HEK293 (cell line): ENCODE measurements at regions not wholly inside any gene's neighbourhood (a gene's known extent, or its start where the extent isn't known, plus 50 kb on each side); places are given as distances from the start of the nearest gene placed in this dataset.

Experiments
- CTCF ChIA-PET: fragments of 350-600 bp; formaldehyde crosslinking; extraction: SDS; loops from one replicate; lab custom pipeline; 2021; ENCODE audit warnings: antibody characterized with exemption; lab: Yijun Ruan, JAX
- POLR2A ChIA-PET: fragments of 300-600 bp; formaldehyde crosslinking; extraction: SDS; loops from one replicate; lab custom pipeline; 2020; ENCODE audit warnings: antibody characterized with exemption, inconsistent platforms; lab: Yijun Ruan, JAX
- H3K27ac ChIP-seq: fragments of 200-500 bp; sonication (Bioruptor generic); 2 replicates; pipeline ENCODE4 v1.5.1; 2014; ENCODE audit warnings: low read depth, low read length, control low read depth, inconsistent platforms; ENCODE audit errors: extremely low read depth
- H3K36me3 ChIP-seq, 2 experiments: fragments of 200-500 bp in 1 of 2; sonication (Bioruptor generic) in 1 of 2; 1 replicate in 1 of 2; 2 replicates in 1 of 2; pipeline ENCODE4 v1.5.1; 2014 to 2017; ENCODE audit warnings: inconsistent platforms in 2 of 2, low read length in 2 of 2; ENCODE audit not compliant: control insufficient read depth in 2 of 2, insufficient read depth in 1 of 2
- H3K4me1 ChIP-seq: fragments of 200-500 bp; sonication (Bioruptor generic); 2 replicates; pipeline ENCODE4 v1.5.1; 2014; ENCODE audit warnings: mild to moderate bottlenecking, low read length, inconsistent platforms; ENCODE audit not compliant: control insufficient read depth, insufficient read depth
- H3K4me3 ChIP-seq: 2 replicates; pipeline ENCODE4 v1.5.1; 2011; ENCODE audit warnings: low read depth, mild to moderate bottlenecking, control low read depth, low read length, moderate library complexity
- H3K9me3 ChIP-seq: fragments of 200-500 bp; sonication (Bioruptor generic); 2 replicates; pipeline ENCODE4 v1.5.1; 2014; ENCODE audit warnings: low read depth, low read length, inconsistent platforms; ENCODE audit not compliant: control insufficient read depth, insufficient read depth
- FEZF1 ChIP-seq: fragments of 450-650 bp; formaldehyde crosslinking; IDR thresholded peaks from 2 replicates; pipeline ENCODE4 v1.5.1; 2016; ENCODE audit warnings: missing biosample characterization, missing genetic modification characterization
- HOXA7 ChIP-seq: sonication (generic); formaldehyde crosslinking; IDR thresholded peaks from 2 replicates; pipeline ENCODE4 v1.8.1; 2022; ENCODE audit warnings: missing genetic modification reagents, borderline replicate concordance
- REPIN1 ChIP-seq: fragments of 450-650 bp; formaldehyde crosslinking; IDR thresholded peaks from 2 replicates; pipeline ENCODE4 v1.5.1; 2017; ENCODE audit warnings: missing biosample characterization, missing genetic modification characterization, low read depth
- TRIM28 ChIP-seq: IDR thresholded peaks from 2 replicates; pipeline ENCODE4 v1.6.1; 2011; ENCODE audit warnings: low read length, control low read depth, borderline replicate concordance
- ZNF114 ChIP-seq: fragments of 450-650 bp; formaldehyde crosslinking; IDR thresholded peaks from 2 replicates; pipeline ENCODE4 v1.5.0; 2017; ENCODE audit warnings: missing biosample characterization, missing genetic modification characterization
- ZNF169 ChIP-seq: fragments of 450-650 bp; formaldehyde crosslinking; IDR thresholded peaks from 2 replicates; pipeline ENCODE4 v1.5.1; 2016; ENCODE audit warnings: missing biosample characterization, missing genetic modification characterization
- ZNF175 ChIP-seq: fragments of 450-650 bp; formaldehyde crosslinking; IDR thresholded peaks from 2 replicates; pipeline ENCODE4 v1.5.1; 2016; ENCODE audit warnings: missing biosample characterization, missing genetic modification characterization
- ZNF302 ChIP-seq: fragments of 450-650 bp; formaldehyde crosslinking; IDR thresholded peaks from 2 replicates; pipeline ENCODE4 v1.5.1; 2016; ENCODE audit warnings: missing biosample characterization, missing genetic modification characterization, low read depth
- ZNF335 ChIP-seq: fragments of 450-650 bp; formaldehyde crosslinking; conservative IDR thresholded peaks from 2 replicates; pipeline ENCODE4 v1.5.1; 2016; ENCODE audit warnings: missing biosample characterization, missing genetic modification characterization
- ZNF350 ChIP-seq: fragments of 450-650 bp; formaldehyde crosslinking; IDR thresholded peaks from 2 replicates; pipeline ENCODE4 v1.5.0; 2017; ENCODE audit warnings: missing biosample characterization, mild to moderate bottlenecking, missing genetic modification characterization
- ZNF37A ChIP-seq: fragments of 450-650 bp; IDR thresholded peaks from 2 replicates; pipeline ENCODE4 v1.5.1; 2018; ENCODE audit warnings: missing biosample characterization, missing genetic modification characterization
- ZNF404 ChIP-seq: fragments of 450-650 bp; formaldehyde crosslinking; IDR thresholded peaks from 2 replicates; pipeline ENCODE4 v1.5.1; 2017; ENCODE audit warnings: missing biosample characterization, missing genetic modification characterization
- ZNF501 ChIP-seq: fragments of 450-650 bp; formaldehyde crosslinking; IDR thresholded peaks from 2 replicates; pipeline ENCODE4 v1.5.1; 2016; ENCODE audit warnings: missing biosample characterization, missing genetic modification characterization
- ZNF510 ChIP-seq: fragments of 450-650 bp; formaldehyde crosslinking; IDR thresholded peaks from 2 replicates; pipeline ENCODE4 v1.5.1; 2018; ENCODE audit warnings: mild to moderate bottlenecking, missing genetic modification characterization, missing biosample characterization; ENCODE audit not compliant: insufficient replicate concordance
- ZNF544 ChIP-seq: fragments of 450-650 bp; formaldehyde crosslinking; IDR thresholded peaks from 2 replicates; pipeline ENCODE4 v1.5.0; 2017; ENCODE audit warnings: missing biosample characterization, missing genetic modification characterization
- ZNF555 ChIP-seq: fragments of 450-650 bp; formaldehyde crosslinking; conservative IDR thresholded peaks from 2 replicates; pipeline ENCODE4 v1.5.1; 2017; ENCODE audit warnings: missing biosample characterization, mild to moderate bottlenecking, missing genetic modification characterization, inconsistent platforms
- ZNF560 ChIP-seq: fragments of 450-650 bp; formaldehyde crosslinking; IDR thresholded peaks from 2 replicates; pipeline ENCODE4 v1.5.1; 2017; ENCODE audit warnings: missing biosample characterization, missing genetic modification characterization, borderline replicate concordance
- ZNF561 ChIP-seq: fragments of 450-650 bp; IDR thresholded peaks from 2 replicates; pipeline ENCODE4 v1.5.1; 2018; ENCODE audit warnings: missing biosample characterization, missing genetic modification characterization, borderline replicate concordance
- ZNF585B ChIP-seq: fragments of 450-650 bp; formaldehyde crosslinking; IDR thresholded peaks from 2 replicates; pipeline ENCODE4 v1.5.1; 2016; ENCODE audit warnings: missing biosample characterization, missing genetic modification characterization
- ZNF654 ChIP-seq: fragments of 450-650 bp; formaldehyde crosslinking; IDR thresholded peaks from 2 replicates; pipeline ENCODE4 v1.5.1; 2016; ENCODE audit warnings: low read depth, missing biosample characterization, missing genetic modification characterization
- ZNF792 ChIP-seq: fragments of 450-650 bp; formaldehyde crosslinking; IDR thresholded peaks from 2 replicates; pipeline ENCODE4 v1.5.1; 2016; ENCODE audit warnings: missing biosample characterization, missing genetic modification characterization
- TF ChIP-seq, protein P1 (sequence below): fragments of 450-650 bp; formaldehyde crosslinking; IDR thresholded peaks from 2 replicates; pipeline ENCODE4 v1.5.1; 2017; ENCODE audit warnings: missing biosample characterization, missing genetic modification characterization
- TF ChIP-seq, protein P2 (sequence below): fragments of 450-650 bp; formaldehyde crosslinking; IDR thresholded peaks from 2 replicates; pipeline ENCODE4 v1.5.1; 2016; ENCODE audit warnings: missing biosample characterization, missing genetic modification characterization
- TF ChIP-seq, protein P3 (sequence below): fragments of 450-650 bp; formaldehyde crosslinking; IDR thresholded peaks from 2 replicates; pipeline ENCODE4 v1.5.1; 2016; ENCODE audit warnings: missing biosample characterization, missing genetic modification characterization, borderline replicate concordance
- TF ChIP-seq, protein P4 (sequence below): fragments of 450-650 bp; formaldehyde crosslinking; IDR thresholded peaks from 2 replicates; pipeline ENCODE4 v1.5.1; 2016; ENCODE audit warnings: missing biosample characterization, missing genetic modification characterization, low read depth
- TF ChIP-seq, protein P5 (sequence below): fragments of 450-650 bp; formaldehyde crosslinking; IDR thresholded peaks from 2 replicates; pipeline ENCODE4 v1.5.1; 2016; ENCODE audit warnings: missing biosample characterization, missing genetic modification characterization

- TF ChIP-seq, protein P1, sequence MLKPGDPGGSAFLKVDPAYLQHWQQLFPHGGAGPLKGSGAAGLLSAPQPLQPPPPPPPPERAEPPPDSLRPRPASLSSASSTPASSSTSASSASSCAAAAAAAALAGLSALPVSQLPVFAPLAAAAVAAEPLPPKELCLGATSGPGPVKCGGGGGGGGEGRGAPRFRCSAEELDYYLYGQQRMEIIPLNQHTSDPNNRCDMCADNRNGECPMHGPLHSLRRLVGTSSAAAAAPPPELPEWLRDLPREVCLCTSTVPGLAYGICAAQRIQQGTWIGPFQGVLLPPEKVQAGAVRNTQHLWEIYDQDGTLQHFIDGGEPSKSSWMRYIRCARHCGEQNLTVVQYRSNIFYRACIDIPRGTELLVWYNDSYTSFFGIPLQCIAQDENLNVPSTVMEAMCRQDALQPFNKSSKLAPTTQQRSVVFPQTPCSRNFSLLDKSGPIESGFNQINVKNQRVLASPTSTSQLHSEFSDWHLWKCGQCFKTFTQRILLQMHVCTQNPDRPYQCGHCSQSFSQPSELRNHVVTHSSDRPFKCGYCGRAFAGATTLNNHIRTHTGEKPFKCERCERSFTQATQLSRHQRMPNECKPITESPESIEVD (tag by site-specific recombination) = no peak
- no peak for TF ChIP-seq ZNF544 (tag by site-specific recombination)
- TF ChIP-seq, protein P2, sequence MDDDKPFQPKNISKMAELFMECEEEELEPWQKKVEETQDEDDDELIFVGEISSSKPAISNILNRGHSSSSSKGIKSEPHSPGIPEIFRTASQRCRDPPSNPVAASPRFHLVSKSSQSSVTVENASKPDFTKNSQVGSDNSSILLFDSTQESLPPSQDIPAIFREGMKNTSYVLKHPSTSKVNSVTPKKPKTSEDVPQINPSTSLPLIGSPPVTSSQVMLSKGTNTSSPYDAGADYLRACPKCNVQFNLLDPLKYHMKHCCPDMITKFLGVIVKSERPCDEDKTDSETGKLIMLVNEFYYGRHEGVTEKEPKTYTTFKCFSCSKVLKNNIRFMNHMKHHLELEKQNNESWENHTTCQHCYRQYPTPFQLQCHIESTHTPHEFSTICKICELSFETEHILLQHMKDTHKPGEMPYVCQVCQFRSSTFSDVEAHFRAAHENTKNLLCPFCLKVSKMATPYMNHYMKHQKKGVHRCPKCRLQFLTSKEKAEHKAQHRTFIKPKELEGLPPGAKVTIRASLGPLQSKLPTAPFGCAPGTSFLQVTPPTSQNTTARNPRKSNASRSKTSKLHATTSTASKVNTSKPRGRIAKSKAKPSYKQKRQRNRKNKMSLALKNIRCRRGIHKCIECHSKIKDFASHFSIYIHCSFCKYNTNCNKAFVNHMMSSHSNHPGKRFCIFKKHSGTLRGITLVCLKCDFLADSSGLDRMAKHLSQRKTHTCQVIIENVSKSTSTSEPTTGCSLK (tag by site-specific recombination) = no peak
- no peak for TF ChIP-seq ZNF585B (tag by site-specific recombination)
- no peak for TF ChIP-seq ZNF792 (tag by site-specific recombination)
- TF ChIP-seq ZNF37A = no peak
- no peak for TF ChIP-seq ZNF302 (tag by site-specific recombination)
- no peak for TF ChIP-seq ZNF501 (tag by site-specific recombination)
Measured at GRCh38 chr3:166223120-166223519, 385.9 kb upstream of the BCHE start (continued).

DNA sequence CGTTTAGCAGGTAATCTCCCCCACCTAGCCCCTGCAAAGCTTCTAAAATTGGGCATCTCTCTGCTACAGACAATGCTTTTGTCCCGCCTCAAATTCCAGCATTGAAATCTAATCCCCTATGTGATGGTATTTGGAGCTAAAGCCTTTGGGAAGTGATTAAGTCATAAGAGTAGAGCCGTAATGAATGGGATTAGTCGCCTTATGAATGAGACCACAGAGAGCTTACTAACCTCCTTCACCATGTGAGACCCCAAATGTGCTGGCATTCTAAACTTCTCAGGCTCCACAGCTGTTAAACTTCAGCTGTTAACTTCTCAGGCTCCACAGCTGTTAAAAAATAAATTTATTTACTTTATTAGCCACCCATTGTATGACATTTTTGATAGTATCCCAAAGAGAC is 374.2 kb upstream of the BCHE start:
- no peak overlapping the region for H3K4me3 ChIP-seq
- CTCF ChIA-PET = no interaction called here
- no peaks in the 10 kb centered on the region for H3K9me3 ChIP-seq
- POLR2A ChIA-PET = no interaction called here
- no peak overlapping the region for H3K27ac ChIP-seq
- H3K36me3 ChIP-seq = no peaks in the 10 kb centered on the region
- TF ChIP-seq REPIN1 (tag by site-specific recombination) = no peak
- TF ChIP-seq ZNF175 = no peak
- TF ChIP-seq, protein P3, sequence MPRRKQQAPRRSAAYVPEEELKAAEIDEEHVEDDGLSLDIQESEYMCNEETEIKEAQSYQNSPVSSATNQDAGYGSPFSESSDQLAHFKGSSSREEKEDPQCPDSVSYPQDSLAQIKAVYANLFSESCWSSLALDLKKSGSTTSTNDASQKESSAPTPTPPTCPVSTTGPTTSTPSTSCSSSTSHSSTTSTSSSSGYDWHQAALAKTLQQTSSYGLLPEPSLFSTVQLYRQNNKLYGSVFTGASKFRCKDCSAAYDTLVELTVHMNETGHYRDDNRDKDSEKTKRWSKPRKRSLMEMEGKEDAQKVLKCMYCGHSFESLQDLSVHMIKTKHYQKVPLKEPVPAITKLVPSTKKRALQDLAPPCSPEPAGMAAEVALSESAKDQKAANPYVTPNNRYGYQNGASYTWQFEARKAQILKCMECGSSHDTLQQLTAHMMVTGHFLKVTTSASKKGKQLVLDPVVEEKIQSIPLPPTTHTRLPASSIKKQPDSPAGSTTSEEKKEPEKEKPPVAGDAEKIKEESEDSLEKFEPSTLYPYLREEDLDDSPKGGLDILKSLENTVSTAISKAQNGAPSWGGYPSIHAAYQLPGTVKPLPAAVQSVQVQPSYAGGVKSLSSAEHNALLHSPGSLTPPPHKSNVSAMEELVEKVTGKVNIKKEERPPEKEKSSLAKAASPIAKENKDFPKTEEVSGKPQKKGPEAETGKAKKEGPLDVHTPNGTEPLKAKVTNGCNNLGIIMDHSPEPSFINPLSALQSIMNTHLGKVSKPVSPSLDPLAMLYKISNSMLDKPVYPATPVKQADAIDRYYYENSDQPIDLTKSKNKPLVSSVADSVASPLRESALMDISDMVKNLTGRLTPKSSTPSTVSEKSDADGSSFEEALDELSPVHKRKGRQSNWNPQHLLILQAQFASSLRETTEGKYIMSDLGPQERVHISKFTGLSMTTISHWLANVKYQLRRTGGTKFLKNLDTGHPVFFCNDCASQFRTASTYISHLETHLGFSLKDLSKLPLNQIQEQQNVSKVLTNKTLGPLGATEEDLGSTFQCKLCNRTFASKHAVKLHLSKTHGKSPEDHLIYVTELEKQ (tag by site-specific recombination) = no peak
- no peak for TF ChIP-seq FEZF1 (tag by site-specific recombination)
- TF ChIP-seq ZNF335 (tag by site-specific recombination) = no peak
- no peak for TF ChIP-seq HOXA7 (CRISPR knock-in tag)
- no peak for TF ChIP-seq ZNF510
- no peaks in the 10 kb centered on the region for H3K4me1 ChIP-seq

GRCh38 chr3:166209701-166210100 is 372.5 kb upstream of the BCHE start:
- Histone ChIP-seq H3K36me3 (no peaks in the 10 kb centered on the region), H3K9me3 (no peaks in the 10 kb centered on the region), H3K27ac (no peak overlapping the region), H3K4me3 (no peak overlapping the region), H3K4me1 (no peaks in the 10 kb centered on the region)
- CTCF ChIA-PET = no interaction called here
- POLR2A ChIA-PET = no interaction called here
- TF ChIP-seq ZNF169 = no peak
- TF ChIP-seq ZNF114 = no peak
- no peak for TF ChIP-seq ZNF404 (tag by site-specific recombination)
- TF ChIP-seq ZNF561 (tag by site-specific recombination) = no peak
- no peak for TF ChIP-seq TRIM28
- TF ChIP-seq ZNF555 = no peak
- TF ChIP-seq, protein P4, sequence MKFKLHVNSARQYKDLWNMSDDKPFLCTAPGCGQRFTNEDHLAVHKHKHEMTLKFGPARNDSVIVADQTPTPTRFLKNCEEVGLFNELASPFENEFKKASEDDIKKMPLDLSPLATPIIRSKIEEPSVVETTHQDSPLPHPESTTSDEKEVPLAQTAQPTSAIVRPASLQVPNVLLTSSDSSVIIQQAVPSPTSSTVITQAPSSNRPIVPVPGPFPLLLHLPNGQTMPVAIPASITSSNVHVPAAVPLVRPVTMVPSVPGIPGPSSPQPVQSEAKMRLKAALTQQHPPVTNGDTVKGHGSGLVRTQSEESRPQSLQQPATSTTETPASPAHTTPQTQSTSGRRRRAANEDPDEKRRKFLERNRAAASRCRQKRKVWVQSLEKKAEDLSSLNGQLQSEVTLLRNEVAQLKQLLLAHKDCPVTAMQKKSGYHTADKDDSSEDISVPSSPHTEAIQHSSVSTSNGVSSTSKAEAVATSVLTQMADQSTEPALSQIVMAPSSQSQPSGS = no peak
- TF ChIP-seq ZNF560 (tag by site-specific recombination) = no peak
- TF ChIP-seq ZNF350 (tag by site-specific recombination) = no peak
- TF ChIP-seq ZNF654 = no peak
- TF ChIP-seq, protein P5, sequence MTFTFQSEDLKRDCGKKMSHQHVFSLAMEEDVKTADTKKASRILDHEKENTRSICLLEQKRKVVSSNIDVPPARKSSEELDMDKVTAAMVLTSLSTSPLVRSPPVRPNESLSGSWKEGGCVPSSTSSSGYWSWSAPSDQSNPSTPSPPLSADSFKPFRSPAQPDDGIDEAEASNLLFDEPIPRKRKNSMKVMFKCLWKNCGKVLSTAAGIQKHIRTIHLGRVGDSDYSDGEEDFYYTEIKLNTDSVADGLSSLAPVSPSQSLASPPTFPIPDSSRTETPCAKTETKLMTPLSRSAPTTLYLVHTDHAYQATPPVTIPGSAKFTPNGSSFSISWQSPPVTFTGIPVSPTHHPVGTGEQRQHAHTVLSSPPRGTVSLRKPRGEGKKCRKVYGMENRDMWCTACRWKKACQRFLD (tag by site-specific recombination) = no peak
- TF ChIP-seq, all 188 proteins: peak for 0
